SK-N-SH treated with all-trans-retinoic acid at 6 μM for 48 hours (cell line): ENCODE measurements at regions not wholly inside any gene's neighbourhood (a gene's known extent, or its start where the extent isn't known, plus 50 kb on each side); places are given as distances from the start of the nearest gene placed in this dataset.

ENCODE experiments used
- ATAC-seq: fragments of 200-7000 bp; cut with Tn5 transposase; 3 replicates; pipeline ENCODE4 v1.9.1; 2020; ENCODE audit warnings: mild to moderate bottlenecking, moderate library complexity
- BACH2 ChIP-seq: fragments of 250-450 bp; sonication (Bioruptor Pico); IDR thresholded peaks from 2 replicates; pipeline ENCODE4 v1.9.0; 2021; ENCODE audit warnings: mild to moderate bottlenecking, borderline replicate concordance
- CSDC2 ChIP-seq: fragments of 250-450 bp; sonication (Bioruptor Pico); IDR thresholded peaks from 2 replicates; pipeline ENCODE4 v1.5.0; 2020; ENCODE audit warnings: mild to moderate bottlenecking, moderate library complexity
- ESRRG ChIP-seq: fragments of 250-450 bp; sonication (Bioruptor Pico); IDR thresholded peaks from 2 replicates; pipeline ENCODE4 v1.6.1; 2021; ENCODE audit warnings: mild to moderate bottlenecking
- ISL1 ChIP-seq: fragments of 250-450 bp; sonication (Bioruptor Pico); IDR thresholded peaks from 2 replicates; pipeline ENCODE4 v2.1.2; 2022; ENCODE audit warnings: mild to moderate bottlenecking, moderate library complexity
- OSR1 ChIP-seq: fragments of 250-450 bp; sonication (Bioruptor Pico); IDR thresholded peaks from 2 replicates; pipeline ENCODE4 v1.8.0; 2022; ENCODE audit warnings: moderate library complexity, mild to moderate bottlenecking, inconsistent platforms
- PPARA ChIP-seq: fragments of 250-450 bp; sonication (Bioruptor Pico); IDR thresholded peaks from 2 replicates; pipeline ENCODE4 v1.5.0; 2020; ENCODE audit warnings: mild to moderate bottlenecking, borderline replicate concordance
- RARB ChIP-seq: fragments of 250-450 bp; sonication (Bioruptor Pico); IDR thresholded peaks from 2 replicates; pipeline ENCODE4 v1.8.0; 2021; ENCODE audit warnings: mild to moderate bottlenecking, moderate library complexity
- SNAI2 ChIP-seq: fragments of 250-450 bp; sonication (Bioruptor Pico); IDR thresholded peaks from 2 replicates; pipeline ENCODE4 v1.5.0; 2020; ENCODE audit warnings: mild to moderate bottlenecking, moderate library complexity
- TCF4 ChIP-seq: fragments of 250-450 bp; sonication (Bioruptor Pico); IDR thresholded peaks from 2 replicates; pipeline ENCODE4 v1.8.0; 2021; ENCODE audit warnings: mild to moderate bottlenecking, moderate library complexity, borderline replicate concordance
- TOX ChIP-seq: fragments of 250-450 bp; sonication (Bioruptor Pico); IDR thresholded peaks from 2 replicates; pipeline ENCODE4 v1.8.0; 2021; ENCODE audit warnings: mild to moderate bottlenecking, moderate library complexity, borderline replicate concordance
- ZC3H10 ChIP-seq: fragments of 250-450 bp; sonication (Bioruptor Pico); IDR thresholded peaks from 2 replicates; pipeline ENCODE4 v1.5.1; 2021; ENCODE audit warnings: mild to moderate bottlenecking, moderate library complexity
- ZFP3 ChIP-seq: fragments of 250-450 bp; sonication (Bioruptor Pico); IDR thresholded peaks from 2 replicates; pipeline ENCODE4 v1.5.0; 2020; ENCODE audit warnings: mild to moderate bottlenecking, moderate library complexity
- ZFP30 ChIP-seq: fragments of 450-650 bp; formaldehyde crosslinking; IDR thresholded peaks from 2 replicates; pipeline ENCODE4 v1.5.0; 2022; ENCODE audit warnings: mild to moderate bottlenecking, moderate library complexity
- ZNF8 ChIP-seq: fragments of 450-650 bp; formaldehyde crosslinking; IDR thresholded peaks from 2 replicates; pipeline ENCODE4 v1.5.0; 2020; ENCODE audit warnings: mild to moderate bottlenecking, moderate library complexity
- TF ChIP-seq, protein P1 (sequence below): fragments of 250-450 bp; sonication (Bioruptor Pico); IDR thresholded peaks from 2 replicates; pipeline ENCODE4 v1.5.1; 2021; ENCODE audit warnings: mild to moderate bottlenecking, moderate library complexity
- TF ChIP-seq, protein P2 (sequence below): fragments of 250-450 bp; sonication (Bioruptor Pico); IDR thresholded peaks from 2 replicates; pipeline ENCODE4 v1.8.0; 2021; ENCODE audit warnings: low read depth, mild to moderate bottlenecking, moderate library complexity, borderline replicate concordance
- TF ChIP-seq, protein P3 (sequence below): fragments of 250-450 bp; sonication (Bioruptor Pico); IDR thresholded peaks from 2 replicates; pipeline ENCODE4 v1.5.1; 2020; ENCODE audit warnings: low read depth, mild to moderate bottlenecking, moderate library complexity
- TF ChIP-seq, protein P4 (sequence below): fragments of 250-450 bp; sonication (Bioruptor Pico); IDR thresholded peaks from 2 replicates; pipeline ENCODE4 v1.5.0; 2020; ENCODE audit warnings: mild to moderate bottlenecking, moderate library complexity
- TF ChIP-seq, protein P5 (sequence below): fragments of 250-450 bp; sonication (Bioruptor Pico); IDR thresholded peaks from 2 replicates; pipeline ENCODE4 v1.8.0; 2020; ENCODE audit warnings: mild to moderate bottlenecking, moderate library complexity, borderline replicate concordance

DNA sequence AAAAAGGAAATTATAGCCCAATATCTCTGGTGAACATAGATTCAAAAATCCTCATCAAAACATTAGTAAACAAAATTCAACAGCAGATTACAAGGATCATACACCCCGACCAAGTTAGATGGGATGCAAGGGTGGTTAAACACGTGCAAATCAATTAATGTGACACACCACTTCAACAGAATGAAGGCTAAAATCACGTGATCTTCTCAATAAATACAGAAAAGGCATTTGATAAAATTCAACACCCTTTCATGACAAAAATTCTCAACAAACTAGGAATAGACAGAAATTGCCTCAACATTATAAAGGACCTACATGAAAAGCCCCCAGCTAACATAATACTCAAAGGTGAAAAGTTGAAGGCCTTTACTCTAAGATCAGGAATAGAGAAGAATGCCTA lies 590.8 kb upstream of the FZD8 start:
- TF ChIP-seq ZFP3 (no peak), PPARA (no peak)

DNA sequence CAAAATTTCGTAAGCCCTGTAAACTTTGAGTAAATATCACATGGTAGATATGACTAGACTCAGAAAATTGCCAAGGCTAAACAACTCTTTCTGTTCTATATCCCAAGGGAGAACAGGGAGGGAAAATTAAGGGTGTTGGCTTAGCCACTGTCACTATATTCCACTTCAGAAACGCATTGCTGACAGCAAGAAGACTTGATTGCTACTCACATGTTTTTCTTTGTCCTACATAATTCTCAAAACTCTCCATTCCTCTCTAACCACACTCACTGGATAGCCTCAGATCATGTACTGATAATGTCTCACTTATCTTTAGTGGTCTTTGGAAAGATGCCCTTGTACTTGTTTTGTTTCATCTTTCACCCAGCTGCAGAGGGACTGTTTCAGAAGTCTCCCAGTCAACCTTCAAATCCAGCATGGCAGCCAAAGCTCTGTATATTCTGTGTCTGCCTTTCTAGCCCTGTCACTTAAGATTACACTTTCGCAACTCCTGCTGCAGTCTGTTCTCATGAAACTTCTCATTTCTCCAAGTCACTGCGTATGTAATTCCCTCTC lies 582.4 kb upstream of the FZD8 start:
- ATAC-seq = no peak
- TF ChIP-seq, protein P1, sequence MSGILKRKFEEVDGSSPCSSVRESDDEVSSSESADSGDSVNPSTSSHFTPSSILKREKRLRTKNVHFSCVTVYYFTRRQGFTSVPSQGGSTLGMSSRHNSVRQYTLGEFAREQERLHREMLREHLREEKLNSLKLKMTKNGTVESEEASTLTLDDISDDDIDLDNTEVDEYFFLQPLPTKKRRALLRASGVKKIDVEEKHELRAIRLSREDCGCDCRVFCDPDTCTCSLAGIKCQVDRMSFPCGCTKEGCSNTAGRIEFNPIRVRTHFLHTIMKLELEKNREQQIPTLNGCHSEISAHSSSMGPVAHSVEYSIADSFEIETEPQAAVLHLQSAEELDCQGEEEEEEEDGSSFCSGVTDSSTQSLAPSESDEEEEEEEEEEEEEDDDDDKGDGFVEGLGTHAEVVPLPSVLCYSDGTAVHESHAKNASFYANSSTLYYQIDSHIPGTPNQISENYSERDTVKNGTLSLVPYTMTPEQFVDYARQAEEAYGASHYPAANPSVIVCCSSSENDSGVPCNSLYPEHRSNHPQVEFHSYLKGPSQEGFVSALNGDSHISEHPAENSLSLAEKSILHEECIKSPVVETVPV (CRISPR knock-in tag) = no peak
- TF ChIP-seq ZFP3 (no peak), OSR1 (no peak), TCF4 (CRISPR knock-in tag) (no peak), ZFP30 (CRISPR knock-in tag) (no peak), CSDC2 (no peak), ZNF8 (no peak)
- TF ChIP-seq, protein P2, sequence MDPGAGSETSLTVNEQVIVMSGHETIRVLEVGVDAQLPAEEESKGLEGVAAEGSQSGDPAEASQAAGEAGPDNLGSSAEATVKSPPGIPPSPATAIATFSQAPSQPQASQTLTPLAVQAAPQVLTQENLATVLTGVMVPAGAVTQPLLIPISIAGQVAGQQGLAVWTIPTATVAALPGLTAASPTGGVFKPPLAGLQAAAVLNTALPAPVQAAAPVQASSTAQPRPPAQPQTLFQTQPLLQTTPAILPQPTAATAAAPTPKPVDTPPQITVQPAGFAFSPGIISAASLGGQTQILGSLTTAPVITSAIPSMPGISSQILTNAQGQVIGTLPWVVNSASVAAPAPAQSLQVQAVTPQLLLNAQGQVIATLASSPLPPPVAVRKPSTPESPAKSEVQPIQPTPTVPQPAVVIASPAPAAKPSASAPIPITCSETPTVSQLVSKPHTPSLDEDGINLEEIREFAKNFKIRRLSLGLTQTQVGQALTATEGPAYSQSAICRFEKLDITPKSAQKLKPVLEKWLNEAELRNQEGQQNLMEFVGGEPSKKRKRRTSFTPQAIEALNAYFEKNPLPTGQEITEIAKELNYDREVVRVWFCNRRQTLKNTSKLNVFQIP = no peak

More for the DNA sequence above, 590.8 kb upstream of the FZD8 start:
- ATAC-seq = no peak

DNA sequence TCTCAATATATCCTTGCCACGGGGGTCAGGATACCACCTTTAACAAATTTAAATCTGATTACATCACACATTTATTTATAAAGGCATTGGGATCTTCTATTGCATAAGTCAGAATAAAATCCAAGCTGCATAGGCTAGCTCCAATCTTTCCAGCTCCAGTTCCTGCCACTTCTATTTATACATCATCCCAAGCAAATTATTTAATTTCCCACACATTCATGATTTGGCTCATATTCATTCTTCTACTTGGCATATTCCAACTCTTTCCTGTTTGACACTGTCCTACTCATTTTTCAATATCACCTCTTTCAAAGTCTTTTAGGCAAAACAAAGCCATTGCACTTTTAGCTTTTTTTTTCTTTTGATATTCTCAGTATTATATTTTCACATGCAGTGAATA lies 579.0 kb upstream of the FZD8 start:
- peak; percentile 30 for ATAC-seq
- TF ChIP-seq, protein P2 = no peak
- TF ChIP-seq, protein P3, sequence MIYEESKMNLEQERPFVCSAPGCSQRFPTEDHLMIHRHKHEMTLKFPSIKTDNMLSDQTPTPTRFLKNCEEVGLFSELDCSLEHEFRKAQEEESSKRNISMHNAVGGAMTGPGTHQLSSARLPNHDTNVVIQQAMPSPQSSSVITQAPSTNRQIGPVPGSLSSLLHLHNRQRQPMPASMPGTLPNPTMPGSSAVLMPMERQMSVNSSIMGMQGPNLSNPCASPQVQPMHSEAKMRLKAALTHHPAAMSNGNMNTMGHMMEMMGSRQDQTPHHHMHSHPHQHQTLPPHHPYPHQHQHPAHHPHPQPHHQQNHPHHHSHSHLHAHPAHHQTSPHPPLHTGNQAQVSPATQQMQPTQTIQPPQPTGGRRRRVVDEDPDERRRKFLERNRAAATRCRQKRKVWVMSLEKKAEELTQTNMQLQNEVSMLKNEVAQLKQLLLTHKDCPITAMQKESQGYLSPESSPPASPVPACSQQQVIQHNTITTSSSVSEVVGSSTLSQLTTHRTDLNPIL (CRISPR knock-in tag) = no peak
- TF ChIP-seq ZNF8 = no peak
- TF ChIP-seq, protein P4, sequence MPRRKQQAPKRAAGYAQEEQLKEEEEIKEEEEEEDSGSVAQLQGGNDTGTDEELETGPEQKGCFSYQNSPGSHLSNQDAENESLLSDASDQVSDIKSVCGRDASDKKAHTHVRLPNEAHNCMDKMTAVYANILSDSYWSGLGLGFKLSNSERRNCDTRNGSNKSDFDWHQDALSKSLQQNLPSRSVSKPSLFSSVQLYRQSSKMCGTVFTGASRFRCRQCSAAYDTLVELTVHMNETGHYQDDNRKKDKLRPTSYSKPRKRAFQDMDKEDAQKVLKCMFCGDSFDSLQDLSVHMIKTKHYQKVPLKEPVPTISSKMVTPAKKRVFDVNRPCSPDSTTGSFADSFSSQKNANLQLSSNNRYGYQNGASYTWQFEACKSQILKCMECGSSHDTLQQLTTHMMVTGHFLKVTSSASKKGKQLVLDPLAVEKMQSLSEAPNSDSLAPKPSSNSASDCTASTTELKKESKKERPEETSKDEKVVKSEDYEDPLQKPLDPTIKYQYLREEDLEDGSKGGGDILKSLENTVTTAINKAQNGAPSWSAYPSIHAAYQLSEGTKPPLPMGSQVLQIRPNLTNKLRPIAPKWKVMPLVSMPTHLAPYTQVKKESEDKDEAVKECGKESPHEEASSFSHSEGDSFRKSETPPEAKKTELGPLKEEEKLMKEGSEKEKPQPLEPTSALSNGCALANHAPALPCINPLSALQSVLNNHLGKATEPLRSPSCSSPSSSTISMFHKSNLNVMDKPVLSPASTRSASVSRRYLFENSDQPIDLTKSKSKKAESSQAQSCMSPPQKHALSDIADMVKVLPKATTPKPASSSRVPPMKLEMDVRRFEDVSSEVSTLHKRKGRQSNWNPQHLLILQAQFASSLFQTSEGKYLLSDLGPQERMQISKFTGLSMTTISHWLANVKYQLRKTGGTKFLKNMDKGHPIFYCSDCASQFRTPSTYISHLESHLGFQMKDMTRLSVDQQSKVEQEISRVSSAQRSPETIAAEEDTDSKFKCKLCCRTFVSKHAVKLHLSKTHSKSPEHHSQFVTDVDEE (CRISPR knock-in tag) = no peak
- TF ChIP-seq PPARA = no peak
- no peak for TF ChIP-seq RARB
- TF ChIP-seq ZFP3 = no peak

DNA sequence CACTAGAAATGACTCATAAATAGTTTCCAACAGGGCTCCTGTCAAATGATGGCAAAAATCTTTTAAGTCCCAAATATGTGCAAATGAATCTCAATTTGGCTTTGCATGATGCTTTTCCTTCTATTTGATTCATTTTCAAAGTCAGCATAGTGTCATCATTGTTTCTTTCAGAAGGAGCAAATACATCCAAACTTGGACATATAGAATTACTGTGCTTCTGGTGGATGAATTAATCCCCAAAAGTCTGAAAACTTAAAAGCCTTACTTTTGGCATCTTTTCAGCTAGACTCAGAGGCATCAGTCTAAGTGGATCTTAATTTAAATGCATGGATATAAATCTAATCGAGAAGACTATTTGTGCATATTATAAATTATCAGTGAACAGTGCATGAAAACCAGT lies 578.1 kb upstream of the FZD8 start:
- ATAC-seq = peak; percentile 72
- TF ChIP-seq OSR1 = no peak
- TF ChIP-seq, protein P1 (CRISPR knock-in tag) = no peak
- TF ChIP-seq BACH2 = no peak
- peak; percentile 70 for TF ChIP-seq ISL1 (CRISPR knock-in tag)
- TF ChIP-seq SNAI2 (CRISPR knock-in tag) = no peak
- no peak for TF ChIP-seq RARB
- TF ChIP-seq TOX (CRISPR knock-in tag) = peak; percentile 91; the same call in 1 of the 2 replicates
- no peak for TF ChIP-seq ESRRG (CRISPR knock-in tag)
- TF ChIP-seq ZFP30 (CRISPR knock-in tag) = no peak
- TF ChIP-seq, protein P5, sequence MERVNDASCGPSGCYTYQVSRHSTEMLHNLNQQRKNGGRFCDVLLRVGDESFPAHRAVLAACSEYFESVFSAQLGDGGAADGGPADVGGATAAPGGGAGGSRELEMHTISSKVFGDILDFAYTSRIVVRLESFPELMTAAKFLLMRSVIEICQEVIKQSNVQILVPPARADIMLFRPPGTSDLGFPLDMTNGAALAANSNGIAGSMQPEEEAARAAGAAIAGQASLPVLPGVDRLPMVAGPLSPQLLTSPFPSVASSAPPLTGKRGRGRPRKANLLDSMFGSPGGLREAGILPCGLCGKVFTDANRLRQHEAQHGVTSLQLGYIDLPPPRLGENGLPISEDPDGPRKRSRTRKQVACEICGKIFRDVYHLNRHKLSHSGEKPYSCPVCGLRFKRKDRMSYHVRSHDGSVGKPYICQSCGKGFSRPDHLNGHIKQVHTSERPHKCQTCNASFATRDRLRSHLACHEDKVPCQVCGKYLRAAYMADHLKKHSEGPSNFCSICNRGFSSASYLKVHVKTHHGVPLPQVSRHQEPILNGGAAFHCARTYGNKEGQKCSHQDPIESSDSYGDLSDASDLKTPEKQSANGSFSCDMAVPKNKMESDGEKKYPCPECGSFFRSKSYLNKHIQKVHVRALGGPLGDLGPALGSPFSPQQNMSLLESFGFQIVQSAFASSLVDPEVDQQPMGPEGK (CRISPR knock-in tag) = peak; percentile 27; the same call in 1 of the 2 replicates
- TF ChIP-seq ZFP3 = no peak
- TF ChIP-seq CSDC2 = no peak
- TF ChIP-seq PPARA = no peak
- TF ChIP-seq TCF4 (CRISPR knock-in tag) = no peak
- peak; percentile 92 for TF ChIP-seq ZC3H10
- TF ChIP-seq, protein P3 (CRISPR knock-in tag) = no peak
- TF ChIP-seq, all 23 proteins: peak for 4
